ENCODE measurements at regions not wholly inside any gene's neighbourhood (a gene's known extent, or its start where the extent isn't known, plus 50 kb on each side); places are given as distances from the start of the nearest gene placed in this dataset.

DNA sequence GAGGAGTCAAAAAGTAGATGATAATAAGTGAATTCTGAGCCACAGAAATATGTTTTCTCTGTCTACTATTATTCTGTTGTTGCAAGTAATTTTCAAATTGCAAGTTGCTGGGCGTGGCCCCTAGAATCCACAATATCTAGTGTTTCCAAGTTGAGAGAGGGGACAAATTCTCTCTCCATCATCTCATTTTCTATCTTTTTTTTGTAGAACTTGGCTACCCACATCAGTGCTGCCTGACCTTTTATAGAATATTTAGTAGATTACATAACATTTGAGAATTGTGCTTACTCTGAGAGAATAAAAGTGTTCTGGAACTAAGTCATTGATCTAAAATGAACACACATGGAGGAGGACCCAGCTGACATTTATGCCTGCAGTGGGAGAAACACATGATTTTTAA lies 110.9 kb upstream of the CSNK1A1L start:
- TF ChIP-seq POLR2AphosphoS5 (IDR thresholded peaks at IDR 0.05): no peak
- TF ChIP-seq, protein P1, sequence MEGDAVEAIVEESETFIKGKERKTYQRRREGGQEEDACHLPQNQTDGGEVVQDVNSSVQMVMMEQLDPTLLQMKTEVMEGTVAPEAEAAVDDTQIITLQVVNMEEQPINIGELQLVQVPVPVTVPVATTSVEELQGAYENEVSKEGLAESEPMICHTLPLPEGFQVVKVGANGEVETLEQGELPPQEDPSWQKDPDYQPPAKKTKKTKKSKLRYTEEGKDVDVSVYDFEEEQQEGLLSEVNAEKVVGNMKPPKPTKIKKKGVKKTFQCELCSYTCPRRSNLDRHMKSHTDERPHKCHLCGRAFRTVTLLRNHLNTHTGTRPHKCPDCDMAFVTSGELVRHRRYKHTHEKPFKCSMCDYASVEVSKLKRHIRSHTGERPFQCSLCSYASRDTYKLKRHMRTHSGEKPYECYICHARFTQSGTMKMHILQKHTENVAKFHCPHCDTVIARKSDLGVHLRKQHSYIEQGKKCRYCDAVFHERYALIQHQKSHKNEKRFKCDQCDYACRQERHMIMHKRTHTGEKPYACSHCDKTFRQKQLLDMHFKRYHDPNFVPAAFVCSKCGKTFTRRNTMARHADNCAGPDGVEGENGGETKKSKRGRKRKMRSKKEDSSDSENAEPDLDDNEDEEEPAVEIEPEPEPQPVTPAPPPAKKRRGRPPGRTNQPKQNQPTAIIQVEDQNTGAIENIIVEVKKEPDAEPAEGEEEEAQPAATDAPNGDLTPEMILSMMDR (IDR thresholded peaks at IDR 0.05): no peak
- TF ChIP-seq POLR2A (IDR thresholded peaks at IDR 0.05): no peak
- TF ChIP-seq EP300 (IDR thresholded peaks at IDR 0.05; ENCODE audit: low read depth): no peak
